Umbilical cord (tissue), 1 donor: ENCODE measurements at regions not wholly inside any gene's neighbourhood (a gene's known extent, or its start where the extent isn't known, plus 50 kb on each side); places are given as distances from the start of the nearest gene placed in this dataset.

Source experiments
- DNase-seq: peaks from one replicate; pipeline ENCODE4 v3.0.0-alpha.2; 2015; ENCODE audit warnings: low spot score

DNA sequence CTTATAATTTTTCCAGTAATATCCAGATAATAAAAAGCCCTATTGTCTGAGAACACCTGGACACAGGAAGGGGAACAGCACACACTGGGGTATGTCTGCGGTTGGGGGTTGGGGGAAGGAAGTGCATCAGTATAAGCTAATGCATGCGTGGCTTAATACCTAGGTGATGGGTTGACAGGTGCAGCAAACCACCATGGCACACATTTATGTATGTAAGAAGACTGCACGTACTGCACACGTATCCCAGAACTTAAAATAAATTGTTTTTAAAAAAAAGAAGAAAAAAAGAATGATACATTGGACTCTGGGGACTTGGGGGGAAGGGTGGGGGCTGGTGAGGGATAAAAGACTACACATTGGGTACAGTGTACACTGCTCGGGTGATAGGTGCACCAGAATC lies 144.9 kb upstream of the C1orf174 start:
- DNase-seq, result no peak

GRCh38 chr1:4045397-4046010 lies 145.4 kb upstream of the C1orf174 start:
- DNase-seq, result no peak

GRCh38 chr1:4046836-4047461 lies 146.9 kb upstream of the C1orf174 start:
- no peak for DNase-seq

DNA sequence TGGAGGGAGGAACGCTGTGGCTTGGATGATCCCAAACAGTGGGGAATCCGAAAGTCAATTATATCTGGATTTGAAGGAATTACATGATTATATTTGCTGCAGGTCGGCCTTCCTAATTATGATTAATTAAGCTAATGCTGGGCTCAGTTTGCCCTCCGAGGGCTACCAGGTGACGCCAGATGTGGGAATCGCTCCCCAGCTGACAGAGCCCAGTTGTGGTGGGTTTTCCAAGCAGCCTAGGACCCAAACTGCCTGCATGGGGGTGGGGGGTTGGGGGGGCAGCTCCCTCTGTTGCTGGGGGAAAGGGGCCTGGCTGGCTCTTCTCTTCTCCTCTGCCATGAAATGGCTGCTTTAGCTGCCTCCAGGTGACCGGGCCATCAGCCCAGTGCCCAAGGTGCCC lies 147.6 kb upstream of the C1orf174 start:
- DNase-seq, result no peak

DNA sequence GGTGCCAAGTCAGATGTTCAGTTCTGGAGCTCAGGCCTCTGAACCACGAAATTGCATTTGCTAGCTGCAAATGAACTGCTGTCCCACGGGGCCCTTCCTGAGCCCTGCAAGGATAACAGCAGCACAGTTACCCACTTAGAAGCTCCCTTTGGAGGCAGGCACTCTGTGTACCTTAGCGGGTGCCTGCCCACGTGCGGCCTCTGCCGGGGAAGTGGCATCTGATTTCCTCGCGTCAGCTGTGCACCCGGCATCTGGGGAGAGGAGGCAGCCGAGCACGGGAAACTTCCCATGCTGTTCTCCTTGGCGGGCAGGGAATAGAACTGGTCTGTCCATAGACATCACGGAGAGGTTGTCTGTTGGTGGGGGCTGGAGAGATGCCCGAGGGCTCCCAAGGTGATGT lies 148.0 kb upstream of the C1orf174 start:
- DNase-seq, result no peak

DNA sequence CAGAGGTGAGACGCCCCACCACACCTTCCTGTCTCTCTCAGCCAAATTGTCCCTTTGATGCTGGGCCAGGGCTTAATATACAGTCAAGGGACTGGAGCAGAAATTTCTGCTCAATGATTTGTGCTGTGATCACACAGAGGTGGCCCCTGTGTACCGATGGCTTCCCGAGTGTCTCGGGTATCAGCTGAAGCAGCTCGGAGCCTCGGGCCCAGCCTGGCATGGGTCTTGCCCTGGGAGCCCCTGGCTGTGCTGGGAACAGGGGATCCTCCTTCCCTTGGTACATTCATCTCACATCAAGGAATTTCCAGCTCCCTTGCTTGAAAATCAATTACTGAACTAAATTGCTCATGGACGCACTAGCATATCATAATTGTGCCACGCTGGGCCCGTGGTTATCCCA lies 148.8 kb upstream of the C1orf174 start:
- no peak for DNase-seq

DNA sequence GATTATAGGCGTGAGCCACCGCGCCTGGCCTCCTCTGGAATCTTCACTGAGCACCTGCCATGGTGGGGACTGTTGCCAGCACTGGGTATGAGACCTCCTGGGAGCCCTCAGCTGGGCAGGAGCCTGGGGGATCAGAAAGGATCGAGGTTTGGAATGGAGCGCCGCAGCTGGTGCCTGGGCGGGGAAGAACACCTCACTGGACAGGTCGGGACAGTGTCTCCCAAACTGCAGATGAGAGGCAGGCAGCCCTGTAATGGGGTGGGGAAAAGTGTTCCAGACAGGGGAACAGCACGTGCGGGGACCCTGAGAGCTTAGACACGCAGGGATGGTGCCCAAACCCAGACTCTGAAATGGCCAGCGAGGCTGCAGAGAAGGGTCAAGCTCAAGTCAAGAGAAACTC lies 150.9 kb upstream of the C1orf174 start:
- no peak for DNase-seq

DNA sequence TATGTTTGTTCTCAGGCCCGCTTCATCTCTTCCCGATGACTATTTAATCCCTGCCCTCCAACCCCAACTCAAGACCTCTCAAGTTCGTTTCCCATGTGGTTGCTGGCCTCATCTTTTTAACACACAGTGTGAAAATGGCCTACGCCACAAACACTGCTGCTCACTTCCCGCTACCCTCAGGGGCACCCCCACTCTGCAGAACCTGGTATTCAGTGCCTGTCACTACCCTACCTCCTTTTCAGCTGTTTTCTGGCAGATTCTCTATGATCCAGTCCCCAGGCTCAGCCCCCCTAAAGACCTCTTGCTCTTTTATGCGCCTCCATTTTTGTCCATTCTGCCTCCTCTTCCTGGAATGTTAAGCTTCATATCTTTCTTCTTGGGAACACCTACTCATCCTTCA lies 152.6 kb upstream of the C1orf174 start:
- DNase-seq, result no peak

GRCh38 chr1:4053160-4053748 lies 153.2 kb upstream of the C1orf174 start:
- DNase-seq, result no peak

DNA sequence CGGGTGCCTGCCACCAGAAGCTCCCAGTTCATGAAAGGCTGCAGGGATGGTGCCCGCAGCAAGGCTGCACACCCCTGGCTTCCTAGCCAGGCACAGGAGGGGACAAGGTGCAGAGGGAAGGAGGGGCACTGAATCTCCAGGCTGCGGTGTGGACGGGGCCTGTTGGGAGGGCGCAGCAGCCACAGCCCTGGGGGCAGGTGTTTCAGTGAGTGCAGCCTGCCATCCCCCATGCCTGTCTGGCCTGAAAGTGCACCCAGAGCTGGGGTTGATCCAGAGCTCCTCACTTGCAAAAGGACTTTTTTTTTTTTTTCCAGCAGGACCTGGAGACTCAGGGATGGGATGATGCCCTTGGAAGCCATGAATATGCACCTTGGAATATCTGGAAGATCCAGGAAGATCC lies 153.7 kb upstream of the C1orf174 start:
- DNase-seq, result no peak

- no peak for DNase-seq
Observed at GRCh38 chr1:4055294-4055967, 155.4 kb upstream of the C1orf174 start.

GRCh38 chr1:4056422-4056821 lies 156.3 kb upstream of the C1orf174 start:
- no peak for DNase-seq

DNA sequence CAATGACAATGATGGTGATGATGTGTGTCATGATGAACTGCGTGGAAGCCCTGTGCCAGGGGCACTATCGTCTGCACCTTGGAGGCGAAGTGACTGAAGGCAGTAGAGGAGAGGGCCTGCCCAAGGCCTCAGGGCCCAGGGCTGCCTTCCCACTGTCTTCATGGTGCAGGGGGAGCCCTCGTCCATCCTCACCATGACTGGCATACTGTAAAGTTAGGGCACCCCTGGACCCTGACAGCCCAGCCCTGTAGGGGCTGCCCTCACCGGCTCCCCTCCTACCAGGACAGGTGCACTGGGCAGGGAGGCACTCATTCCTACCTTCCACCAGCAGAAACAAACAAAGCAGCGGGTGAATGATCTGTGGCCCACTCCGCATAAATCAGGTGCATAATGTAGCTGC lies 156.9 kb upstream of the C1orf174 start:
- no peak for DNase-seq

DNA sequence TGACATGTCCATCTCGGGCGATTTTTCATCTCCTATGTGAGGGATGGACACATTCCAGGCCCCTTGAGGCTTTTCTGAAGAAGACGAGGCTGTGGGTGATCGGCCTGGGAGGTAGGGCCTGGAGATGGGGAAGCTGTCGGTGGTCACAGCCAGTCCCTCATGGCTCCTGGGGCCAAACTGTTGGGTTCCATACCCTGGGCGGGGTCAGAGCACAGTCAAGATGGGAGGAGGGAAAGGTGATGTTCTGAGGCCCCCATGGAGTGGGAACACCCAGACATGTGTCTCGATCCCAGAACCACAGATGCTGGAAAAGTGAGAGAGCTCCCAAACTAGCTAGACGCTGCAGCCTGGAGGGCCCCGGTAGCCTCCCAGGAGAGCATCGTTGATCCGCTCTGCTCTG lies 157.5 kb upstream of the C1orf174 start:
- no peak for DNase-seq

- no peak for DNase-seq
Observed at GRCh38 chr1:4058122-4058521, 158.1 kb upstream of the C1orf174 start.

GRCh38 chr1:4058706-4059105 lies 158.6 kb upstream of the C1orf174 start:
- DNase-seq, result no peak

- DNase-seq, result no peak
Observed at GRCh38 chr1:4059270-4059669, 159.2 kb upstream of the C1orf174 start.

DNA sequence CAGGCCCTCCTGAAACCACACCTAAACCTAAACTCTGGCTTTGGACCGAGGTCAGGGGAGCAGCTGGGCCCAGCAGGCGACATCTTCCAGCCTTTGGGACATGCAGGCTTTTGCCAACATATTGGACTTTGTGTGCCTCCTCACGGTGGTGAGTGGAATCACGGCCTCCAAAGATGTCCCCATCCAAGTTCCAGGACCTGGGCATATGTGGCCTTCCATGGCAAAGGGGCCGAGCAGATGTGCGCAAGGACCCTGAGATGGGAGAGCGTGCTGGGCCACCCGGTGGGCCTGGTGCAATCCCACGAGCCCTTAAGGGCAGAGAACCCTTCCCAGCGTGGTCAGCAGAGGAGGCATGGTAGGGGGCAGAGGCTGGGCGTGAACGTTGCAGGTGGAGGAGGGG lies 160.8 kb upstream of the C1orf174 start:
- DNase-seq, result no peak

- no peak for DNase-seq
Observed at GRCh38 chr1:4061521-4062031, 161.5 kb upstream of the C1orf174 start.

GRCh38 chr1:4062041-4062440 lies 162.0 kb upstream of the C1orf174 start:
- no peak for DNase-seq

GRCh38 chr1:4062560-4062959 lies 162.5 kb upstream of the C1orf174 start:
- no peak for DNase-seq

- no peak for DNase-seq
Observed at GRCh38 chr1:4062992-4063391, 162.9 kb upstream of the C1orf174 start.

DNA sequence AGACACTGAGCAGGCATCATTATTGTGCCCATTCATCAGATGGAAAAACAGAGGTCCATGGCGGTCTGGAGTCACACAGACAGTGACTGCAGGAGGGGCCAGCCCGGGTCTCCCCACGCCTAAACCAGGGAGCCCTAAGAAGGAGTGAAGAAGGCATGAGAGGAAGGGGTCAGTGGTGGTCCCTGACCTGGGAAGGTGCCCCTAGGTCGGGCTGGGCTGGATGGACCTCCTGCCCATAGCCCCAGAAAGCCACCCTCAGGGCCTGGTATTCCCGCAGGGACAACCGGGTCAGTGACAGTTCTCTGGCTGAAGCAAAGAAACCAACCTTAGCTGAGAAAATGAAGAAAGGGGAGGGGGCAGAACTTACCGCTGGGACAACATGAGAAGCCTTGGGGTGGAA lies 163.4 kb upstream of the C1orf174 start:
- no peak for DNase-seq
